HepG2 (cell line): ENCODE measurements at regions not wholly inside any gene's neighbourhood (a gene's known extent, or its start where the extent isn't known, plus 50 kb on each side); places are given as distances from the start of the nearest gene placed in this dataset.

Experiments used
- ATAC-seq: fragments of 200-7000 bp; cut with Tn5 transposase; 3 replicates; pipeline ENCODE4 v1.9.1; 2020; ENCODE audit warnings: mild to moderate bottlenecking, moderate library complexity
- BruUV-seq: library from RNA; stranded (reverse); fragments of 400-500 nt; replicated peaks from 2 replicates; lab custom pipeline; 2021; lab: Mats Ljungman, UMichigan
- CTCF ChIA-PET: fragments of 300-600 bp; formaldehyde crosslinking; extraction: SDS; loops from one replicate; lab custom pipeline; 2021; ENCODE audit warnings: low total read pairs, inconsistent platforms, low intra/inter-chr PET ratio; lab: Yijun Ruan, JAX
- POLR2A ChIA-PET: fragments of 350-600 bp; sonication (Branson Sonifier 250); formaldehyde crosslinking; loops from one replicate; lab custom pipeline; 2020; ENCODE audit warnings: antibody characterized with exemption, inconsistent platforms; lab: Yijun Ruan, JAX
- DNase-seq: peaks from one replicate; pipeline ENCODE4 v3.0.0-alpha.2; 2015; ENCODE audit warnings: low spot score
- FAIRE-seq: peaks from 3 replicates; lab custom pipeline; 2011; peaks lifted over from hg19 to GRCh38; lab: Jason Lieb, UNC
- H2AFZ ChIP-seq: one replicate; pipeline ENCODE4 v1.6.1; 2011; ENCODE audit warnings: low read length, inconsistent platforms
- H3K27ac ChIP-seq: fragments of 300-600 bp; 3 replicates; pipeline ENCODE4 v1.8.0; 2011; ENCODE audit warnings: mixed run types, mild to moderate bottlenecking, mixed read lengths, low read length, inconsistent platforms; ENCODE audit not compliant: insufficient read depth; ENCODE audit errors: extremely low read length
- H3K27me3 ChIP-seq, 2 experiments: fragments of 200-600 bp in 1 of 2; 2 replicates in 1 of 2; 3 replicates in 1 of 2; pipeline versions ENCODE4 v1.6.0 to v1.8.0; 2011; ENCODE audit warnings: low read length in 2 of 2, mild to moderate bottlenecking in 2 of 2, moderate library complexity in 2 of 2, inconsistent platforms in 1 of 2; ENCODE audit not compliant: insufficient read depth in 2 of 2, control insufficient read depth in 1 of 2
- H3K36me3 ChIP-seq, 2 experiments: fragments of 200-600 bp in 1 of 2; replicated peaks in 1 of 2; 2 replicates in 1 of 2; 3 replicates in 1 of 2; pipeline versions ENCODE4 v1.5.1 to v1.8.0; 2011; ENCODE audit warnings: low read length in 2 of 2, inconsistent platforms in 1 of 2; ENCODE audit not compliant: insufficient read depth in 2 of 2, control insufficient read depth in 1 of 2
- H3K4me1 ChIP-seq: 2 replicates; pipeline ENCODE4 v1.5.1; 2012; ENCODE audit warnings: low read length, inconsistent platforms; ENCODE audit not compliant: insufficient read depth
- H3K4me2 ChIP-seq: 2 replicates; pipeline ENCODE4 v1.6.0; 2011; ENCODE audit warnings: low read depth, low read length, inconsistent platforms
- H3K4me3 ChIP-seq, 3 experiments: fragments of 200-600 bp in 1 of 3; sonication (generic), shearing (Covaris generic) in 1 of 3; replicated peaks in 1 of 3; 2 replicates each; pipeline ENCODE4 v1.5.1; 2011 to 2016; ENCODE audit warnings: low read length in 3 of 3, inconsistent platforms in 2 of 3, low read depth in 2 of 3, mild to moderate bottlenecking in 2 of 3, control low read depth in 1 of 3, mixed read lengths in 1 of 3; ENCODE audit not compliant: insufficient read depth in 1 of 3
- H3K79me2 ChIP-seq: one replicate; pipeline ENCODE4 v1.6.1; 2011; ENCODE audit warnings: low read length, inconsistent platforms; ENCODE audit not compliant: insufficient read depth
- H3K9ac ChIP-seq: 2 replicates; pipeline ENCODE4 v1.6.0; 2011; ENCODE audit warnings: mild to moderate bottlenecking, low read depth, low read length, inconsistent platforms; ENCODE audit not compliant: insufficient read depth
- H3K9me3 ChIP-seq: 2 replicates; pipeline ENCODE4 v1.5.1; 2012; ENCODE audit warnings: mild to moderate bottlenecking, low read length
- H4K20me1 ChIP-seq: 2 replicates; pipeline ENCODE4 v1.6.0; 2011; ENCODE audit warnings: inconsistent platforms, mild to moderate bottlenecking, low read length, moderate library complexity; ENCODE audit not compliant: insufficient read depth
- GABPB1 ChIP-seq: IDR thresholded peaks from 2 replicates; pipeline ENCODE4 v1.6.1; 2016; ENCODE audit warnings: mild to moderate bottlenecking, missing genetic modification reagents, moderate library complexity, missing compliant biosample characterization
- KAT2B ChIP-seq: fragments of 150-350 bp; IDR thresholded peaks from 2 replicates; pipeline ENCODE4 v1.6.1; 2014; ENCODE audit warnings: low read depth, low read length, borderline replicate concordance
- KAT8 ChIP-seq: IDR thresholded peaks from 2 replicates; pipeline ENCODE4 v1.6.1; 2016; ENCODE audit warnings: missing genetic modification reagents, missing compliant biosample characterization
- NFAT5 ChIP-seq: sonication (generic); formaldehyde crosslinking; IDR thresholded peaks from 2 replicates; pipeline ENCODE4 v1.4.0; 2020; ENCODE audit warnings: missing genetic modification reagents
- NR2F2 ChIP-seq: IDR thresholded peaks from 2 replicates; pipeline ENCODE4 v1.6.1; 2012; ENCODE audit warnings: low read depth, inconsistent platforms, borderline replicate concordance
- PRDM15 ChIP-seq: sonication (generic); formaldehyde crosslinking; IDR thresholded peaks from 2 replicates; pipeline ENCODE4 v1.4.0; 2020; ENCODE audit warnings: missing genetic modification reagents
- SP4 ChIP-seq: sonication (generic); formaldehyde crosslinking; IDR thresholded peaks from 2 replicates; pipeline ENCODE4 v1.8.1; 2023; ENCODE audit warnings: mild to moderate bottlenecking, missing genetic modification reagents
- ZKSCAN8 ChIP-seq: IDR thresholded peaks from 2 replicates; pipeline ENCODE4 v1.6.1; 2016; ENCODE audit warnings: borderline replicate concordance, missing genetic modification reagents, missing compliant biosample characterization
- ZMYM4 ChIP-seq: sonication (generic); formaldehyde crosslinking; IDR thresholded peaks from 2 replicates; pipeline ENCODE4 v1.8.1; 2023; ENCODE audit warnings: mild to moderate bottlenecking, missing genetic modification reagents
- ZNF574 ChIP-seq: sonication (generic); formaldehyde crosslinking; IDR thresholded peaks from 2 replicates; pipeline ENCODE4 v1.4.0; 2020; ENCODE audit warnings: missing genetic modification reagents
- WGBS: methylation state at CpG from one replicate; pipeline ENCODE4 v1.1.6; 2017; ENCODE audit warnings: low lambda C conversion rate; 5-methylcytosine and 5-hydroxymethylcytosine counted together
- in situ Hi-C: cut with HindIII; loops from 2 replicates; pipeline ENCODE4 v1.10.0; 2017; ENCODE audit warnings: low pct_unique_long_range_greater_than_20kb; ENCODE audit not compliant: extremely low pct_ligation_motif_present
- intact Hi-C: fragments of 100-400 bp; cut with micrococcal nuclease; formaldehyde crosslinking; loops from one replicate; pipeline ENCODE4 v1.10.0; 2022; ENCODE audit not compliant: unreplicated experiment

- no peak overlapping the region for H3K27ac ChIP-seq
- H3K79me2 ChIP-seq: no peaks in the 10 kb centered on the region
- no peaks in the 10 kb centered on the region for H3K4me1 ChIP-seq
- no peak overlapping the region for H3K4me3 ChIP-seq
- intact Hi-C loops: no loop called here
- 6% methylated on average over 1 of the region's 1 CpG for WGBS
- TF ChIP-seq NFAT5 (CRISPR knock-in tag) (no peak), GABPB1 (no peak), ZNF574 (CRISPR knock-in tag) (no peak), ZKSCAN8 (no peak), SP4 (CRISPR knock-in tag) (no peak), KAT2B (no peak), PRDM15 (CRISPR knock-in tag) (no peak), ZMYM4 (CRISPR knock-in tag) (no peak), KAT8 (CRISPR knock-in tag) (no peak), NR2F2 (no peak)
- in situ Hi-C loops: no loop called here
- ChIA-PET CTCF (no interaction called here), POLR2A (no interaction called here)
- no peaks in the 10 kb centered on the region; a peak in 1 of 5 replicates for H3K27me3 ChIP-seq
- no peaks in the 10 kb centered on the region for H4K20me1 ChIP-seq
- H3K4me2 ChIP-seq: no peak overlapping the region
- BruUV-seq: no TSS peak
- DNase-seq: no peak
- no peak for ATAC-seq
- no peak overlapping the region for H2AFZ ChIP-seq
- H3K36me3 ChIP-seq: no peaks in the 10 kb centered on the region
- no peak overlapping the region for H3K9ac ChIP-seq
- no peak for FAIRE-seq
- peaks cover 32% of the 10 kb centered on the region for H3K9me3 ChIP-seq
These were observed 493.4 kb downstream of the CETN3 start for GRCh38 chr5:89916131-89916530.
